ENCODE measurements at regions not wholly inside any gene's neighbourhood (a gene's known extent, or its start where the extent isn't known, plus 50 kb on each side); places are given as distances from the start of the nearest gene placed in this dataset.

- H3K9me3 Mint-ChIP-seq = no peaks in the 10 kb centered on the region
- no peak for DNase-seq (ENCODE audit: extremely low spot score, unreplicated experiment)
- H3K36me3 Mint-ChIP-seq = no peaks in the 10 kb centered on the region
- H3K27me3 Mint-ChIP-seq = no peaks in the 10 kb centered on the region
- no peak overlapping the region for H3K4me3 Mint-ChIP-seq
- no peak for TF ChIP-seq CTCF (conservative IDR thresholded peaks at IDR 0.05)
- H3K4me1 Mint-ChIP-seq (ENCODE audit: unreplicated experiment) = no peaks in the 10 kb centered on the region
- no peak overlapping the region for H3K27ac Mint-ChIP-seq
Measured at GRCh38 chrX:151513472-151513871, 50.0 kb upstream of the PASD1 start.

All from type B pancreatic cell (in vitro differentiated cells).